ENCODE measurements at regions not wholly inside any gene's neighbourhood (a gene's known extent, or its start where the extent isn't known, plus 50 kb on each side); places are given as distances from the start of the nearest gene placed in this dataset.

DNA sequence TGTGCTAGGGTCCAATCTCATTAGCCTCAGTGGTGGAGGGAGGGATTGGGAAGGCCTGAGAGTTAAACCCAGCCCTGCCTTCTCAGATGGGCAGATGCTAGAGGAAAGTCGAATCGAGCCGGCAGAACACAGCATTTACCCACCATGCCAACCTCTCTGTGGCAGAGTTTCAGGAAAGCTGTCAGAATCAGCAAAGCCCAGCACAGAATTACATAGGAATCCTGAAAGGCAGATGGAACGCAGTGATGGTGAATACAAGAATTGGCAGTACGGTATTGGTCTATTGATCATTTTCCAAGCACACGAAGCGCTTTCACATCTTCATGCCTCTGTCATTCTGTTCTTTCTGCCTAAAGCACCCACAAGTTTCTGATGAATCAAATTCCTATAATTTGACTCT is 417.7 kb upstream of the RBMS3 start:
- TF ChIP-seq CTCF (conservative IDR thresholded peaks at IDR 0.05), result no peak
- TF ChIP-seq ZFX (IDR thresholded peaks at IDR 0.05), result no peak
